Right atrium auricular region (tissue), 2 donors: ENCODE measurements at regions not wholly inside any gene's neighbourhood (a gene's known extent, or its start where the extent isn't known, plus 50 kb on each side); places are given as distances from the start of the nearest gene placed in this dataset.
"Not testable (repeated sequence)": the region's sequence is repeated elsewhere in the genome, so short reads cannot be mapped to it uniquely, and the experiment has no call there.

Experiments
- DNase-seq: peaks from one replicate; pipeline ENCODE4 v3.0.0-alpha.2; 2019; ENCODE audit warnings: low spot score
- H3K27ac ChIP-seq, 2 donors: fragments of 200-600 bp; sonication (generic); 1 replicate in 1 of 2; 2 replicates in 1 of 2; pipeline ENCODE4 v1.5.1; 2016 to 2019
- H3K27me3 ChIP-seq, 2 donors: fragments of 200-600 bp; sonication (generic); one replicate each; pipeline versions ENCODE4 v1.5.1 to v1.6.0; 2017 to 2019
- H3K36me3 ChIP-seq: fragments of 200-600 bp; sonication (generic); one replicate; pipeline ENCODE4 v1.5.1; 2016
- H3K4me1 ChIP-seq, 2 donors: fragments of 200-600 bp; sonication (generic); one replicate each; pipeline versions ENCODE4 v1.5.1 to v1.6.0; 2017 to 2019
- H3K4me3 ChIP-seq, 2 donors: fragments of 200-600 bp; sonication (generic); 1 replicate in 1 of 2; 2 replicates in 1 of 2; pipeline ENCODE4 v1.5.1; 2017 to 2019; ENCODE audit warnings: mild to moderate bottlenecking in 1 of 2, moderate library complexity in 1 of 2
- H3K9me3 ChIP-seq, 2 donors: fragments of 200-600 bp; sonication (generic); one replicate each; pipeline ENCODE4 v1.5.1; 2019
- CTCF ChIP-seq, 2 donors: fragments of 200-600 bp; sonication (generic); IDR thresholded peaks; one replicate each; pipeline ENCODE4 v1.5.1; 2019; ENCODE audit warnings: antibody characterized with exemption in 2 of 2

GRCh38 chr2:192424243-192424642 is 229.5 kb upstream of the TMEFF2 start:
- Histone ChIP-seq H3K27ac (no peak overlapping the region), H3K4me1 (no peaks in the 10 kb centered on the region), H3K27me3 (no peaks in the 10 kb centered on the region), H3K9me3 (no peaks in the 10 kb centered on the region), H3K36me3 (no peaks in the 10 kb centered on the region), H3K4me3 (no peak overlapping the region)
- TF ChIP-seq CTCF (IDR thresholded peaks at IDR 0.05): no peak
- DNase-seq: no peak

- Histone ChIP-seq H3K4me3 (no peak overlapping the region), H3K27ac (no peak overlapping the region), H3K27me3 (no peaks in the 10 kb centered on the region), H3K36me3 (no peaks in the 10 kb centered on the region), H3K4me1 (no peaks in the 10 kb centered on the region), H3K9me3 (no peaks in the 10 kb centered on the region)
- DNase-seq: no peak
- no peak for TF ChIP-seq CTCF (IDR thresholded peaks at IDR 0.05)
These were observed 225.1 kb upstream of the TMEFF2 start for GRCh38 chr2:192419786-192420185.

- TF ChIP-seq CTCF (IDR thresholded peaks at IDR 0.05): no peak
These were observed 221.3 kb upstream of the TMEFF2 start for GRCh38 chr2:192416060-192416459.

GRCh38 chr2:192414794-192415193 is 220.1 kb upstream of the TMEFF2 start:
- Histone ChIP-seq H3K9me3 (no peaks in the 10 kb centered on the region), H3K27ac (no peak overlapping the region), H3K27me3 (no peaks in the 10 kb centered on the region), H3K4me1 (no peaks in the 10 kb centered on the region), H3K36me3 (no peaks in the 10 kb centered on the region), H3K4me3 (no peak overlapping the region)
- DNase-seq: no peak
- TF ChIP-seq CTCF (IDR thresholded peaks at IDR 0.05): no peak

More at GRCh38 chr2:192416060-192416459, 221.3 kb upstream of the TMEFF2 start:
- Histone ChIP-seq H3K9me3 (no peaks in the 10 kb centered on the region), H3K36me3 (no peaks in the 10 kb centered on the region), H3K27ac (no peak overlapping the region), H3K4me3 (no peak overlapping the region), H3K4me1 (no peaks in the 10 kb centered on the region), H3K27me3 (no peaks in the 10 kb centered on the region)
- no peak for DNase-seq

GRCh38 chr2:192413812-192414681 is 219.3 kb upstream of the TMEFF2 start:
- Histone ChIP-seq H3K4me3 (no peak overlapping the region), H3K27ac (no peak overlapping the region), H3K9me3 (no peaks in the 10 kb centered on the region), H3K27me3 (no peaks in the 10 kb centered on the region), H3K36me3 (no peaks in the 10 kb centered on the region), H3K4me1 (no peaks in the 10 kb centered on the region)
- TF ChIP-seq CTCF (IDR thresholded peaks at IDR 0.05): no peak
- no peak for DNase-seq

GRCh38 chr2:192412866-192413265 is 218.1 kb upstream of the TMEFF2 start:
- H3K4me1 ChIP-seq, H3K4me3 ChIP-seq, H3K27me3 ChIP-seq, H3K36me3 ChIP-seq, H3K27ac ChIP-seq, H3K9me3 ChIP-seq, DNase-seq: not testable (repeated sequence)
